ENCODE measurements at regions not wholly inside any gene's neighbourhood (a gene's known extent, or its start where the extent isn't known, plus 50 kb on each side); places are given as distances from the start of the nearest gene placed in this dataset.
"Not testable (repeated sequence)": the region's sequence is repeated elsewhere in the genome, so short reads cannot be mapped to it uniquely, and the experiment has no call there.

DNA sequence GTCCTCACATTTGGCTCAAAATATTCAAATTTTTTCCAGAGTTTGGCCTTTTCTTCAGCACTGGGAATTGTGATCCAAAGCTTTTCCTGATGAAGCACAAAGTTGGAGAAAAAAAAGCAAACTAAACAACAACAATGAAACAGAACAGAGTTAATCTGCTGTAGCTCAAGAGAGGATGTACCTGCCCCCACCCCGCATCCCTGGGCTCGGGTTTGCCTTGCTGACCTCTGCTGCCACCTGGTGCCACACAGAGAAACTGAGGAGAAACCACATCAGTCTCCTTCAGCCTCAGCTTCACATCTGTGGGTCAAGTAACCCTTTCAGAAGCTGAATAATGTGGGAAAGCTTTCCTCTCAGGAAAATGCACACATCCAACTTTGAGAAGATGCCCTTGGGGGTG lies 290.4 kb downstream of the RTP5 start:
- not testable (repeated sequence) for H3K9me3 ChIP-seq; H3K4me3 ChIP-seq; DNase-seq (ENCODE audit: low spot score in 2 of 2); H3K4me1 ChIP-seq; H3K27me3 ChIP-seq; H3K36me3 ChIP-seq; H3K27ac ChIP-seq
- 6% methylated on average over 2 of the region's 2 CpGs for WGBS
- TF ChIP-seq, protein P1, sequence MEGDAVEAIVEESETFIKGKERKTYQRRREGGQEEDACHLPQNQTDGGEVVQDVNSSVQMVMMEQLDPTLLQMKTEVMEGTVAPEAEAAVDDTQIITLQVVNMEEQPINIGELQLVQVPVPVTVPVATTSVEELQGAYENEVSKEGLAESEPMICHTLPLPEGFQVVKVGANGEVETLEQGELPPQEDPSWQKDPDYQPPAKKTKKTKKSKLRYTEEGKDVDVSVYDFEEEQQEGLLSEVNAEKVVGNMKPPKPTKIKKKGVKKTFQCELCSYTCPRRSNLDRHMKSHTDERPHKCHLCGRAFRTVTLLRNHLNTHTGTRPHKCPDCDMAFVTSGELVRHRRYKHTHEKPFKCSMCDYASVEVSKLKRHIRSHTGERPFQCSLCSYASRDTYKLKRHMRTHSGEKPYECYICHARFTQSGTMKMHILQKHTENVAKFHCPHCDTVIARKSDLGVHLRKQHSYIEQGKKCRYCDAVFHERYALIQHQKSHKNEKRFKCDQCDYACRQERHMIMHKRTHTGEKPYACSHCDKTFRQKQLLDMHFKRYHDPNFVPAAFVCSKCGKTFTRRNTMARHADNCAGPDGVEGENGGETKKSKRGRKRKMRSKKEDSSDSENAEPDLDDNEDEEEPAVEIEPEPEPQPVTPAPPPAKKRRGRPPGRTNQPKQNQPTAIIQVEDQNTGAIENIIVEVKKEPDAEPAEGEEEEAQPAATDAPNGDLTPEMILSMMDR (IDR thresholded peaks at IDR 0.05), result peak in 1 of 2 donors; percentile 5

DNA sequence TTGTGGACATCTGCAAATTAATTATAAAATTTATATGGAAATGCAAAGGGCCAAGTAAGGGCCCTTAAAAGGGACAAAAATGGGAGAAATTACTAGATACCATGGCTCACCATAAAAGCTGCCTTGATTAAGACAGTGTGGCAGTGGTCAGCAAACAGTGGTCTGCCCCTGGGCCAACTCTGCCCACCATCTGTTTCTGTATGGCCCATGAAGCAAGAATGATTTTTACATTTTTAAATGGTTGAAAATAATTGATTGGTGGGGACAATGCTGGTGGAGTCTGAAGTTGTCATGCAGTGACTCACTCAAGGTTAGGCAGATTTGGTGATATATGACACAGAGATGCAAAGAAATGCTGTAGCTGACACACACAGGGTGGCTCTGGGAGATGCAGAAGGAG lies 295.6 kb downstream of the RTP5 start:
- H3K36me3 ChIP-seq; H3K27ac ChIP-seq; DNase-seq (ENCODE audit: low spot score in 2 of 2); H3K27me3 ChIP-seq; H3K4me3 ChIP-seq; H3K4me1 ChIP-seq; H3K9me3 ChIP-seq: not testable (repeated sequence)

DNA sequence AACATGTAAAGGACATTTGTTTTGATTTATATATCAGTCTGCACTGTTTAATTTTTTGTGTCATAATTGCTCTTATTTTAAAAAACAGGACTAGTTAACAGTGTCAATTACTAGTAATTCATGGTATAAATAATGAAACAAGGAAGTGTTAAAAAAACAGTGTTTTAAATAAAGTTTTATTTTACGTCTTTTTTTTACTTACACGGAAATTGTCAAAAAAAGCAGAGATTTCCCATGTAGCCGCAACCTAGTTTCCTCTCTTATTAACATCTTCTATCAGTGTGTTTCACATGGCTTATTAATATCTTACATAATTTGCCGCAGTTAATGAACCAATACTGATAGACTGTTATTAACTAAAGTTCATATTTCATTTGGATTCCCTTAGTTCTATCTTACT lies 301.8 kb downstream of the RTP5 start:
- not testable (repeated sequence) for H3K36me3 ChIP-seq; H3K4me1 ChIP-seq; H3K27me3 ChIP-seq; H3K9me3 ChIP-seq; DNase-seq (ENCODE audit: low spot score in 2 of 2); H3K4me3 ChIP-seq; H3K27ac ChIP-seq
- WGBS, result 89% methylated on average over 4 of the region's 4 CpGs

Data from suprapubic skin (tissue), 4 donors.